Fibroblast of mammary gland (primary cell): ENCODE measurements at regions not wholly inside any gene's neighbourhood (a gene's known extent, or its start where the extent isn't known, plus 50 kb on each side); places are given as distances from the start of the nearest gene placed in this dataset.

Experiments
- DNase-seq: peaks from one replicate; pipeline ENCODE4 v3.0.0-alpha.2; 2010; ENCODE audit warnings: low read depth
- H3K4me3 ChIP-seq: 2 replicates; pipeline ENCODE4 v1.5.1; 2011; ENCODE audit warnings: low read depth, mild to moderate bottlenecking, low read length, moderate library complexity; ENCODE audit not compliant: control insufficient read depth
- CTCF ChIP-seq: conservative IDR thresholded peaks from 2 replicates; pipeline ENCODE4 v1.5.1; 2011; ENCODE audit warnings: low read depth, low read length, inconsistent platforms; ENCODE audit not compliant: control insufficient read depth, insufficient read depth

- no peak for TF ChIP-seq CTCF
- DNase-seq, result no peak
- H3K4me3 ChIP-seq, result no peak overlapping the region
Measured at GRCh38 chr12:107584563-107584962, 101.0 kb upstream of the PWP1 start.

GRCh38 chr12:107586256-107586970 is 99.2 kb upstream of the PWP1 start:
- no peak for TF ChIP-seq CTCF
- no peak overlapping the region for H3K4me3 ChIP-seq

GRCh38 chr12:107590413-107590812 is 95.2 kb upstream of the PWP1 start:
- TF ChIP-seq CTCF, result no peak
- no peak overlapping the region for H3K4me3 ChIP-seq
- DNase-seq, result no peak

More at GRCh38 chr12:107586256-107586970, 99.2 kb upstream of the PWP1 start:
- no peak for DNase-seq

GRCh38 chr12:107590814-107591375 is 94.7 kb upstream of the PWP1 start:
- no peak for DNase-seq
- no peak overlapping the region for H3K4me3 ChIP-seq
- TF ChIP-seq CTCF, result no peak

GRCh38 chr12:107593713-107594381 is 91.8 kb upstream of the PWP1 start:
- peak; percentile 6 for DNase-seq
- no peak overlapping the region for H3K4me3 ChIP-seq
- TF ChIP-seq CTCF, result no peak

GRCh38 chr12:107594995-107595394 is 90.6 kb upstream of the PWP1 start:
- no peak overlapping the region for H3K4me3 ChIP-seq
- peak; percentile 53 for DNase-seq
- TF ChIP-seq CTCF, result no peak
